Hepatocyte (in vitro differentiated cells): ENCODE measurements at regions not wholly inside any gene's neighbourhood (a gene's known extent, or its start where the extent isn't known, plus 50 kb on each side); places are given as distances from the start of the nearest gene placed in this dataset.

Source experiments
- DNase-seq: peaks from one replicate; pipeline ENCODE4 v3.0.0-alpha.2; 2016; ENCODE audit warnings: low spot score
- H2AFZ ChIP-seq: fragments of 200-600 bp; sonication (generic); 2 replicates; pipeline ENCODE4 v1.6.0; 2016; ENCODE audit warnings: antibody characterized with exemption, mild to moderate bottlenecking
- H3K27ac ChIP-seq: fragments of 200-600 bp; sonication (generic); 2 replicates; pipeline ENCODE4 v1.5.1; 2016; ENCODE audit warnings: mild to moderate bottlenecking
- H3K27me3 ChIP-seq: fragments of 200-600 bp; sonication (generic); 2 replicates; pipeline ENCODE4 v1.6.1; 2016
- H3K36me3 ChIP-seq: fragments of 200-600 bp; sonication (generic); replicated peaks from 2 replicates; pipeline ENCODE4 v1.5.1; 2016; ENCODE audit warnings: low read depth; ENCODE audit not compliant: insufficient read depth
- H3K4me1 ChIP-seq: fragments of 200-600 bp; sonication (generic); 2 replicates; pipeline ENCODE4 v1.5.1; 2016; ENCODE audit warnings: mild to moderate bottlenecking, moderate library complexity; ENCODE audit not compliant: insufficient read depth
- H3K4me2 ChIP-seq: fragments of 200-600 bp; sonication (generic); 2 replicates; pipeline ENCODE4 v1.6.0; 2016
- H3K4me3 ChIP-seq: fragments of 200-600 bp; sonication (generic); 2 replicates; pipeline ENCODE4 v1.5.1; 2016; ENCODE audit warnings: mild to moderate bottlenecking
- H3K79me2 ChIP-seq: fragments of 200-600 bp; sonication (generic); 2 replicates; pipeline ENCODE4 v1.6.0; 2017; ENCODE audit warnings: mild to moderate bottlenecking
- H3K9me2 ChIP-seq: fragments of 200-600 bp; sonication (generic); replicated peaks from 2 replicates; pipeline ENCODE4 v1.6.0; 2017; ENCODE audit warnings: mild to moderate bottlenecking; ENCODE audit not compliant: insufficient read depth
- H3K9me3 ChIP-seq: fragments of 200-600 bp; sonication (generic); 2 replicates; pipeline ENCODE4 v1.5.1; 2016; ENCODE audit warnings: low read depth, mild to moderate bottlenecking
- H4K20me1 ChIP-seq: fragments of 200-600 bp; sonication (generic); 2 replicates; pipeline ENCODE4 v1.6.0; 2016; ENCODE audit warnings: mild to moderate bottlenecking; ENCODE audit not compliant: insufficient read depth, poor library complexity, severe bottlenecking
- EZH2 ChIP-seq: fragments of 200-600 bp; sonication (generic); IDR thresholded peaks from 2 replicates; pipeline ENCODE4 v1.6.1; 2016; ENCODE audit warnings: antibody characterized with exemption, mild to moderate bottlenecking, borderline replicate concordance
- EZH2phosphoT487 ChIP-seq: fragments of 200-600 bp; sonication (generic); IDR thresholded peaks from one replicate; pipeline ENCODE4 v1.6.1; 2018; ENCODE audit warnings: antibody characterized with exemption, mild to moderate bottlenecking, low read depth, moderate library complexity; ENCODE audit not compliant: unreplicated experiment, severe bottlenecking
- WGBS: methylation state at CpG from one replicate; pipeline ENCODE4 v1.1.6; 2016; ENCODE audit warnings: low lambda C conversion rate; ENCODE audit errors: missing lambda C conversion rate; 5-methylcytosine and 5-hydroxymethylcytosine counted together
- TF ChIP-seq, protein P1 (sequence below): fragments of 200-600 bp; sonication (generic); IDR thresholded peaks from 2 replicates; pipeline ENCODE4 v1.5.1; 2016; ENCODE audit warnings: antibody characterized with exemption, mild to moderate bottlenecking; ENCODE audit not compliant: poor library complexity

DNA sequence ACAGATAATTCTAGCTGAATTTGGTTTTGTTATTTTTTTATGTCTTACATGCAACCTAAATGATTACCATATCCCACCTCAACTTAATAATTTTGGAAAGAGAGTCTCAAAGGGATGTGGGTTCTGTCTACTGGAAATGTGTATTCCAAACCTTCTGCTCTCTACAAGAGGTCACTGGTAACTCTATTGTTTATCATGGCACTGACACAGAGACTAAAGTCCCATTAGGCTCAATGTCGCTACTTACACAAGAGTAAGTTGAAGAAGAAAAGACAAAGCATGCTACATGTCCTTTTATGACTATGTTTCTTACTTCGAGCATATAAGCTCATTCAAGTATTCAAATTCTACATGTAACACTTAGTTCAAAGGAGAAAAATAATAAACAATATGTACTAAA, 460.3 kb upstream of the EPHA6 start:
- no peaks in the 10 kb centered on the region for H3K36me3 ChIP-seq
- no peaks in the 10 kb centered on the region for H3K27me3 ChIP-seq
- no peak overlapping the region for H3K4me3 ChIP-seq
- H3K9me2 ChIP-seq = no peaks in the 10 kb centered on the region
- no peaks in the 10 kb centered on the region for H4K20me1 ChIP-seq
- TF ChIP-seq EZH2 = no peak
- TF ChIP-seq, protein P1, sequence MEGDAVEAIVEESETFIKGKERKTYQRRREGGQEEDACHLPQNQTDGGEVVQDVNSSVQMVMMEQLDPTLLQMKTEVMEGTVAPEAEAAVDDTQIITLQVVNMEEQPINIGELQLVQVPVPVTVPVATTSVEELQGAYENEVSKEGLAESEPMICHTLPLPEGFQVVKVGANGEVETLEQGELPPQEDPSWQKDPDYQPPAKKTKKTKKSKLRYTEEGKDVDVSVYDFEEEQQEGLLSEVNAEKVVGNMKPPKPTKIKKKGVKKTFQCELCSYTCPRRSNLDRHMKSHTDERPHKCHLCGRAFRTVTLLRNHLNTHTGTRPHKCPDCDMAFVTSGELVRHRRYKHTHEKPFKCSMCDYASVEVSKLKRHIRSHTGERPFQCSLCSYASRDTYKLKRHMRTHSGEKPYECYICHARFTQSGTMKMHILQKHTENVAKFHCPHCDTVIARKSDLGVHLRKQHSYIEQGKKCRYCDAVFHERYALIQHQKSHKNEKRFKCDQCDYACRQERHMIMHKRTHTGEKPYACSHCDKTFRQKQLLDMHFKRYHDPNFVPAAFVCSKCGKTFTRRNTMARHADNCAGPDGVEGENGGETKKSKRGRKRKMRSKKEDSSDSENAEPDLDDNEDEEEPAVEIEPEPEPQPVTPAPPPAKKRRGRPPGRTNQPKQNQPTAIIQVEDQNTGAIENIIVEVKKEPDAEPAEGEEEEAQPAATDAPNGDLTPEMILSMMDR = no peak
- no peak for TF ChIP-seq EZH2phosphoT487
- H3K4me2 ChIP-seq = no peak overlapping the region
- no peaks in the 10 kb centered on the region for H3K79me2 ChIP-seq
- no peak for DNase-seq
- H3K9me3 ChIP-seq = no peaks in the 10 kb centered on the region
- no peak overlapping the region for H2AFZ ChIP-seq
- H3K4me1 ChIP-seq = no peaks in the 10 kb centered on the region
- 87% methylated on average over 2 of the region's 2 CpGs for WGBS
- H3K27ac ChIP-seq = no peak overlapping the region

DNA sequence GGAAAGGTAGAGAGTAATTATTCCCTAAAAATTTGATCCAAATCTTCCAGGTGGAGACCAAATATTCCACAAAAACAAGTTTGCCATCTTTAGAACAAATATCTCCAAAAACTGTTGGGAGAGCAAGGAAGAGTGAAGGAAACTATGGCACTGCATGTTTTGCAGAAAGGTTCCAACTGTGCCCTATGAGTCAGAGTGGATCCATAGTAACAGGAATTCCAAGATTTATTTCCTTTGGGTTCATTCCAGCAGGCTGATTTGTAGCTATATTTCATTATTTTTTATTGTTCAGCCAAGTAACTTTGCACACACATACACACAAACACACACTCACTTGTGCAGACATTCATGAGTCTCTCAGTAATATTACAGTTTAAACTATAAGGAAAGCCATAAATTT, 459.7 kb upstream of the EPHA6 start:
- H3K27me3 ChIP-seq = no peaks in the 10 kb centered on the region
- H3K9me2 ChIP-seq = no peaks in the 10 kb centered on the region
- no peaks in the 10 kb centered on the region for H3K9me3 ChIP-seq
- no peak overlapping the region for H3K4me2 ChIP-seq
- H2AFZ ChIP-seq = no peak overlapping the region
- H3K27ac ChIP-seq = no peak overlapping the region
- no peak for DNase-seq
- TF ChIP-seq EZH2 = no peak
- TF ChIP-seq EZH2phosphoT487 = no peak
- TF ChIP-seq, protein P1 = no peak
- H3K79me2 ChIP-seq = no peaks in the 10 kb centered on the region
- no peaks in the 10 kb centered on the region for H3K4me1 ChIP-seq
- no peaks in the 10 kb centered on the region for H3K36me3 ChIP-seq
- no peak overlapping the region for H3K4me3 ChIP-seq
- H4K20me1 ChIP-seq = no peaks in the 10 kb centered on the region

GRCh38 chr3:96361241-96361640, 453.2 kb upstream of the EPHA6 start:
- no peaks in the 10 kb centered on the region for H4K20me1 ChIP-seq
- 97% methylated on average over 1 of the region's 1 CpG for WGBS
- no peaks in the 10 kb centered on the region for H3K9me2 ChIP-seq
- no peak overlapping the region for H3K27ac ChIP-seq
- no peaks in the 10 kb centered on the region for H3K27me3 ChIP-seq
- no peaks in the 10 kb centered on the region for H3K36me3 ChIP-seq
- TF ChIP-seq EZH2 = no peak
- TF ChIP-seq EZH2phosphoT487 = no peak
- TF ChIP-seq, protein P1 = no peak
- H3K4me2 ChIP-seq = no peak overlapping the region
- DNase-seq = no peak
- H3K4me3 ChIP-seq = no peak overlapping the region
- H3K4me1 ChIP-seq = no peaks in the 10 kb centered on the region
- H3K9me3 ChIP-seq = no peaks in the 10 kb centered on the region
- no peak overlapping the region for H2AFZ ChIP-seq
- H3K79me2 ChIP-seq = no peaks in the 10 kb centered on the region

- Histone ChIP-seq H3K9me3 (no peaks in the 10 kb centered on the region), H3K4me2 (no peak overlapping the region), H3K27ac (no peak overlapping the region), H2AFZ (no peak overlapping the region), H4K20me1 (no peaks in the 10 kb centered on the region), H3K4me3 (no peak overlapping the region), H3K9me2 (no peaks in the 10 kb centered on the region), H3K79me2 (no peaks in the 10 kb centered on the region), H3K36me3 (no peaks in the 10 kb centered on the region), H3K27me3 (no peaks in the 10 kb centered on the region), H3K4me1 (no peaks in the 10 kb centered on the region)
- no peak for DNase-seq
- TF ChIP-seq, protein P1 = no peak
- TF ChIP-seq EZH2phosphoT487 (no peak), EZH2 (no peak)
These were observed 443.8 kb upstream of the EPHA6 start for GRCh38 chr3:96370637-96371036.
